NCI-H187 treated with DMSO at 0.1 percent for 48 hours (cell line): ENCODE measurements at regions not wholly inside any gene's neighbourhood (a gene's known extent, or its start where the extent isn't known, plus 50 kb on each side); places are given as distances from the start of the nearest gene placed in this dataset.
"Not testable (repeated sequence)": the region's sequence is repeated elsewhere in the genome, so short reads cannot be mapped to it uniquely, and the experiment has no call there.

Experiments
- DNase-seq: peaks from one replicate; lab custom pipeline; 2025; lab: John Stamatoyannopoulos, UW

DNA sequence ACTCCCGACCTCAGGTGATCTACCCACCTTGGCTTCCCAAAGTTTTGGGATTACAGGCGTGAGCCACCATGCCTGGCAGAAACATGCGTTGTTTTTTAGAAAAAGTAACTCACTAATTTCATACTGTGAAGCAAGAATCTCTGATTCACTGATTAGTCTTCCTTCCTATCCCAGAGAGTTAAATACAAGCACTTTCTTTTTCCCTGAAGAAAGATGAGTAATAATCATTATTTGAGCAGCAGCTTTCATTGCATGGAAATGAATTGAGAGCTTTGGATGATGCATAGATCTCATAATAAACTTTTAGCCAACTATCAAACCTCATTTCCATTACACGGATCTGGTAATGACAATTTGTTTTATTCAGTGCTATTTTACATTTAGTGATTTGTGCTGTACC is 892.5 kb upstream of the EYS start:
- no peak for DNase-seq

DNA sequence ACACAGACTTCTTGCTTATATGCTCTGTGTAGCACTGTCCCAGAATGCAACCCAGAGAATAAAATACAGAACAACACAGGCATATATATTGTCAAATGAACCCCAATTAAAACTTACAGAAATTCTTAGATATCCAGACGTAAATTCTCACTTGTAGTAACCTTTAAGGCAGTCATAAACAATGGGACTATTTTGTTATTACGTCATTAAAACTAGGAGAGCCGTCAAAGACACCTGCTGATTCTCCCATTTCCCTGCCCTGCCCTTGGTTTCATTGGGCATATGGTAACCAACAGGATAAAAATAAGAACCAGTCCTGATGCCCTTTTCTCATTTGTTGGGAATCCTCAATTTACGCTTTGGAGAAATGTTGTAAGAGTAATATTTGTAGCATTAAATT is 871.3 kb upstream of the EYS start:
- DNase-seq = no peak

DNA sequence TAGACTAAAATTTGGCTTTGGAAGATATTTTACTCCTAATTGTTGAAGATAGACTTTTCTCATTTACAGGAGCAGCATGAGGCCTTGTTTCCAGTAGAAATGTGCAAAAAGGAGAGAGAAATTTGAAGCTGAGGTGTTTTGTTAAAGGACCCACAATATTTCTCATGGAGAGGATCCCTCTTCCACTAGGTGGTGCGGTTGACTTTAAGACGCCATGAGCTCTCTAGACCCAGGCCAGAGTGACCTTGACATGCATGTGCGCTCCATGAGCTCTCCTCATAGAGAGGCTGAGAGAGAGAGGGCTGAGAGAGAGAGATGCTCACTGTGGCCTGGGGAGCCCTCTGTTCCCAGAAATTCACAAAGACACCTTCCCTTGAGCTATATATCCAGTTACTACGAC is 861.2 kb upstream of the EYS start:
- DNase-seq = no peak

DNA sequence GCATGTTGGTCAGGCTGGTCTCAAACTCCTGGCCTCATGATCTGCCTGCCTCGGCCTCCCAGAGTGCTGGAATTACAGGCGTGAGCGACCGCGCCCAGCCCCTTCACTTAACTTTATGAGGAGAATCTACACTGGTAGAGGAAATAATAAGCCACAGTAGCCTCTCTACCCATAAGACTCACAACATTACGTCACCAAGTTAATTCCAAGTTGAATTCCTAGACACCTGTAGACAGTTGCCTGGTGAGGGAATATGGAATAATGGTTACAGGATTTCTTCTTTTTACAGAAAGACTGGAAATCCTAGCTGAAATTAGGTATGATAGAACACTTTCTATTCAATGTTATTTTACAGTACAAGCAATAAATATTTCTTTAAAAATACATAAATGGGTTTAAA is 854.5 kb upstream of the EYS start:
- DNase-seq = no peak

DNA sequence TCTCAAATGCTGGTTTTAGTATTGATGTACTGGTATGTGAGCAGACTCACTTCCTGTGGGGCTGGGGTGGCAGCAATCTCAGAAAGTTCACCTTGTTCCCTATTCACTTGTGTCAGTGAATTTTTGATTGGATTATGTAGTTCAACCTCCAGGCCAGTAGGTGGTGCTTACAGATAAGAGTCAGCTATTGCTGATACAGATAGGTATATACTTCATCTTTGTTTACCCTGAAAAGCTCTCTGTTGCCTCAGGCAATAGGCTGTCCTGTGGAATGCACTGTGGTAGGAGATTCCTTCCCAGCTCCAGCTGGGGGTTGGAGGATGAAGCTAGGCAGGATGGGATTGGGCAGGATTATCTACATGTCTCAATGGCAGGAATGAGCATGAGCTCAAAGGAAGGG is 851.2 kb upstream of the EYS start:
- no peak for DNase-seq

DNA sequence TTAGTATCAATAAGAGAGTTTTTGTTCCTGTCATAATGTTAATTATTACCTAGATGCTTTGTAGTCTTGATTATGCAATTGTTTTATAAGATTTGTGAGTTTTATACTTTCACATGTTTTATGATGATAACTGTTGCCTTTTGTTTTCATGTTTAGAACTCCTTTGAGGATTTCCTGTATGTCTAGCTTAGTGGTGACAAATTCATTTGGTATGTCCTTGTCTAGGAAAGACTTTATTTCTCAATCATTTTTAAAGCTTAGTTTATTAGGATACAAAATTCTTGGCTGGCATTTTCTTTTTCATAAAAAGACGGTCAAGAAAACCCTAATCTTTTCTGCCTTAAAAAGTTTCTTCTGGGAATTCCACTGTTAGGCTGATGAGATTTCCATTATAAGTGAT is 849.9 kb upstream of the EYS start:
- DNase-seq = no peak

DNA sequence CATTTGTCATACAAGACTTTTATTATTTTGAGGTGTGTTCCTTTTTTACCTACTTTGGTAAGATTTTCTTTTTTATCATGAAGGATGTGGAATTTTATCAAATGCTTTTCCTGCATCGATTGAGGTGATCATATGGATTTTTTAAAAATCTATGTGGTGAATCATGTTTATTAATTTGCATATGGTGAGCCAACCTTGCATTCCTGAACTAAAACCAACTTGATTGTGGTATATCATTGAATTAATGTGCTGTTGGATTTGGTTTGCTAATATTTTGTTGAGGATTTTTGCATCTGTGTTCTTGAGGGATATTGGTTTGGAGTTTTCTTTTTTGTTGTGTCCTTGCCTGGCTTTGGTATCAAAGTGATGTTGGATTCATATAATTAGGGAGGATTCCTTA is 848.1 kb upstream of the EYS start:
- DNase-seq = no peak

DNA sequence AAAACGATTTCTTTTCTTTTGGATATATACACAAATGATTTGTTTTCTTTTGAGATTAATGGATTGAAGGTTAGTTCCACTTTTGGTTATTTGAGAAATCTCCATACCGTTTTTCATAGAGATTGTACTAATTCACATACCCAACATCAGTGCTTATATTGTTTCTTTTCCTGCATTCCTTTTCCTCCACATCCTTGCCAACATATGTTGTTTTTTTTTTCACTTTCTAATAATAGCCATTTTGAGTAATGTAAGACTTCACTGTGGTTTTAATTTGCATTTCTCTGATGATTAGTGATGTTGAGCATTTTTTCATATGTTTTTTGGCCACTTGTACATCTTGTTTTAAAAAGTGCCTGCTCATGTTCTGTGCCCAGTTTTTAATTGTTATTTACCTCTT is 846.4 kb upstream of the EYS start:
- no peak for DNase-seq

DNA sequence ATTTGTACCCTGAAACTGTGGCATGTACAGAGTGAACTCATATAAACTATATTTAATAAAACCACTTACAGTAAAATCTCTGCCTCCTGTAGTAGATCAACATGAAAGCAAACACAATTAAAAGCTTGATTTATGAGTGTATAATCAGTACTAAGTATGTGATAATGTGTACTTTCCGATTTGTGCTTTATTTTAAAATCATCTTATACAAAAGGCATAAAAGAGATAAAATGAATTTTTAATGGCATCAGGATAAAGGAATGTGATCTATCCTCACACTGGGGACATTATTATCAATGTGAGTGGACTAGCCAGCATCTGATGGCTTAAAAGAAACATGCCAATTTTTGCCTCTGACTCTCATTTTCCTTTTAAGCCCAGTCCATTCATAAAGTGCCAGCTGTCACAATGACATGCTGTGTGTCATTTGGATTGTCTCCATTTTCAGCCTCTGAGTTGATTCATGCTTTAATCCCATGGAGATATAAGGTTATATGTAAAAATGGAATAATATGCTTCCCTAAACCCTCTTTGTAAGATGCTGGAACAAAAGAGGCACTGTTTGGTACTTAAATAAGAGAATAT is 831.6 kb upstream of the EYS start:
- DNase-seq = no peak

DNA sequence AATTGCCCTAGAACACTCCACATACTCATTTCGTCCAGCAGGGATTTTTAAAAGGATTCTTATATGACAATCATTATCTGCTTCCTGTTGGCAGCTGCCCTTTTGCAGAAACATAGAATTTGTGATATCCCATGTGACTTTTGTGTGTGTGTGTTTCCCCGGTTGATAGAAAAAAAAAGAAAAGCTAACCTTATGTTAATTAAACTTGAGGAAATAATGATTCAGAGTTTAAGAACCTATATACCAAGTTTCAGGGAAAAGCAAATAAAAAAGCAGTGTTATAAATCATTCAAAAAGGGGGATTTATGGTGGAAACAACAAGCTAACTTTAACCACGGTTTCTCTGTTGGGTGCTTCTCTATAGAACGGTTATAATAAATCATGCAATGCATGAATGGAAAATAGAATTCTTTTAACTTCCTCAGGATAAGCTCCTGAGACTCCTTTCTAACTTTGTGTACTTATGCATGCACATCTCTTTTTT is 826.9 kb upstream of the EYS start:
- no peak for DNase-seq

DNA sequence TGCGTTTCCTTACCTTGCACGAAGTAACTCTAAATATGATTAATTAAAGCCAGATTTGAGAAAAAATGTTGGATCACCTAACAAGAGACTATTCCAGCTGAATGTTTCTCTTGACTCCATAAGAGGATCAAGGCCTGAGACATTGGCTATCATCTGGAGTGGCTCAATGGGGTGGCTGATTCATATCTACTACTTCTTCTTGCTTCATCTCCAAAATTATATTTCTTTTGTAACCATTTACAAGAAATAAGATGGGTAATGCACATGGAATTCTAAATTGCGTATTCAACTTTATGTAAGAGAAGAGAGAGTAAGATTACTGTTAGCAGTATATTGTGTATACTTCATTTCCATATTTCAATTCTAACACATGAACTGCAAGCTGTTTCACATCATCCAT is 819.0 kb upstream of the EYS start:
- DNase-seq = no peak

DNA sequence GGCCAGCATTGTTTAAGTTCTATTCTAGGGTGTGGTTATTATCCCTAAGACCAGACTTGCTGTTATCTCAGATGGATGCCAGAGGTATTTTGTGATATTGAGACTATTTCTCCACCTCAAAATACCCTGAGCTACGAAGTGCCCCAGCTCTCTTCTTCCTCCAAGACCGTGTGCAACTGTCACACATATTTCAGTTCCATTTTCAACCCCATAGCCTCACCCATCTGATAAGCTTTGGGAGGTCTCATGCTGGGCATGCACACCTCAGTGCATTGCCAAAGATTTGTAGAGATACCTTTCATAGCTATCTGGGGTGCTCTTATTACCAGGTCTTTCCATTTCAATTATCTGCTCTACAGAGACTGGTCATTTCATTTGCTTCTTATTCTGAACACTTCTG is 815.8 kb upstream of the EYS start:
- no peak for DNase-seq

DNA sequence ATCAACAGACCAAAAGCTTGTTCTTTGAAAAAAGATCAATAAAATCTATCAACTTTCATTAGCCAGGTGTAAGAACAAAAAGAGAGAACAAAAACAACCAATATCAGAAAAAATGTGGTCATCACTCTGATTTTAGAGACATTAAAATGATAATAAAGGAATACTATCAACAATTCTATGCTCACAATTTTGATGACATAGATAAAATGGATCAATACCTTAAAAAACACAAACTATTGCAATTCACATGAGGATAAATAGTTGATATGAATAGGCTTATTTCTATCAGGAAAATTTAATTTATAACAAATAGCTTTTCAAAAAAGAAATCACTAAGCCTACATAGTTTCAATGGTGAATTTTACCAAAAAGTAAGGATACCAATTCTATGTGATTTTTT is 809.4 kb upstream of the EYS start:
- no peak for DNase-seq

DNA sequence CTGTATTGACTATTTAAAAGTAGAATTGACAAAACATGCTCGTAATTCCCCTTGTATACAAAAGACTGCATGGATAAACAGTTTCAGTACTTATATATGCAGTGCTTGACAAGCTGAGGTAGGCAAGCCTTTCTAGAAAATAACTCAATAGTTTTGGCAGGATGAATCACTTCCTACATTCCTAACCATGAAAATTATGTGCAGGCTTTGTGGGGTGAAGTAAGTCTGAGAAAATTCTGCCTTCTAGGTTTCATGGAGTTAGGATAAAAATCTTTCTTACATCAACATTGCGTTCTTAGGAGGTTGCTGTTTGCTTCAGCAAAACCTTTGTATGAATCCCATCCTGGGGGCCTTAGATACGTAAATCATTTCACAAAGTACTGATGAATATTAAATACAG is 801.4 kb upstream of the EYS start:
- DNase-seq = no peak

DNA sequence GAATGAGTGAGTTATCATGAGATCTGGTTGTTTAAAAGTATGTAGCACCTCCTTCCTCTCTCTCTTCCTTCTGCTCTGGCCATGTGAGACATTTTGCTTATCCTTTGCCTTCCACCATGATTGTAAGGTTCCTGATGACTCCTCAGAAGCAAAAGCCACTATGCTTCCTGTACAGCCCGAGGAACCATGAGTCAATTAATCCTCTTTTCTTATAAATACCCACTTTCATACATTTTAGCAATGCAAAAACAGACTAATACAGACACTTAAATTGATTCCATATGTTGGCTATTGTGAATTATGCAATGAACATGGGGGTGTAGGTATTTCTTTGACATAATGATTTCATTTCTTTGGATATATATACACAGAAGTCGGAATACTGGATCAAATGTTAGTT is 792.8 kb upstream of the EYS start:
- DNase-seq = no peak

DNA sequence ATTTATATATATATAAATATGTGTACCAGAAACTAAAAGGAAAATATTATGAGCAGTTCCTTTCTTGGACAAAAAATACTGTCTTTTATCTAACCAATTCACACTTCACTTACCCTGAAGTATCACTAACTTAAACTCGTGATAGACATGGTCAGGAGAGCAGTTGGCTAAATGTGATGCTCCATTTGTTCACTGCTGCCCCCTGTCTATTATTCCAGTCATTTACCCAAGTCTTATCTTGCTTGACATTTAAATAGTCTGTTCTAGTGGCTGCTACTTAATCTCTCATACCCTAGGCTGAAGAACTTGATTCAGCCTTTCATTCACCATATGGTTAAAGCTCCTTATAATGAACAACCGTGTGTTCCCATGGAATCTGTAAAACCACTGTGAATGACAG is 789.6 kb upstream of the EYS start:
- no peak for DNase-seq

DNA sequence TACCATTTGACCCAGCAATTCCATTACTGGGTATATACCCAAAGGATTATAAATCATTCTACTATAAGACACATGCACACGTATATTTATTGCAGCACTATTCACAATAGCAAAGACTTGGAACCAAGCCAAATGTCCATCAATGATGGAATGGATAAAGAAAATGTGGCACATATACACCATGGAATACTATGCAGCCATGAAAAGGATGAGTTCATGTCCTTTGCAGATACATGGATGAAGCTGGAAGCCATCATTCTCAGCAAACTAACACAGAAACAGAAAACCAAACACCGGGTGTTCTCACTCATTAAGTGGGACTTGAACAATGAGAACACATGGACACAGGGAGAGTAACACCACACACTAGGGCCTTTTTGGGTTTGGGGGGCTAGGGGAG is 787.6 kb upstream of the EYS start:
- DNase-seq = not testable (repeated sequence)

DNA sequence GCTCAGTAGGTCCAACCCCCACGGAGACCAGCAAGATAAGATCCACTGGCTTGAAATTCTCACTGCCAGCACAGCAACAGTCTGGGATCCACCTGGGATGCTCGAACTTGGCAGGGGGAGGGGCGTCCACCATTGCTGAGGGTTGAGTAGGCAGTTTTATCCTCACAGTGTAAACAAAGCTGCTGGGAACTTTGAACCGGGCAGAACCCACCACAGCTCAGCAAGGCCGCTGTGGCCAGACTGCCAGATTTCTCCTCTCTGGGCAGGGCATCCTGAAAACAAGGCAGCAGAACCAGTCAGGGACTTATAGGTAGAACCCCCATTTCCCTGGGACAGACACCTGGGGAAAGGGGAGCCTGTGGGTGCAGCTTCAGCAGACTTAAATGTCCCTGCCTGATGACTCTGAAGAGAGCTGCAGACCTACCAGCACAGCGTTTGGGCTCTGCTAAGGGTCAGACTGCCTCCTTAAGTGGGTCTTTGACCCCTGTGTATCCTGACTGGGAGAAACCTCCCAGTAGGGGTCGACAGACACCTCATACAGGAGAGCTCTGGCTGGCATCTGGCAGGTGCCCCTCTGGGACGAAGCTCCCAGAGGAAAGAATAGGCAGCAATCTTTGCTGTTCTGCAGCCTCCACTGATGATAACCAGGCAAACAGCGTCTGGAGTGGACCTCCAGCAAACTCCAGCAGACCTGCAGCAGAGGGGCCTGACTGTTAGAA is 782.4 kb upstream of the EYS start:
- DNase-seq = no peak

DNA sequence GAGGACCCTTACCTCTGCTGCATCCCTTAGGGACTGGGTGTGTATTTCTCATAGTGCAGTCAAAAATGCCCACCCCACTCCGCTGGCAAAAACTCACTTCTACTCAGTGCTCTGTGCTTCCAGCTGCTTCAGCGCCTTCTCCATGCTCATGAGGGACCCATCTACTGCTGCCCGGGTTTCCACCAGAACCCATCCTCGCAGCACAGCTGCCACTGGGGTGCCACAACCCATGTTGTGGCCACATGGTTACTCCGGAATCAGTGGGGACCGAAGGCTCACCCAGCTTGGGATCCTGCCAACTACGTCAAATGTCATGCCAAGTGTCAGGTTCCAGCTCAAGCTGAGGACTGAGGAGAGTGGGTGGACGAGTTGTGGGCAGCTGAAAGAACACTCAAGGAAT is 774.2 kb upstream of the EYS start:
- DNase-seq = no peak

DNA sequence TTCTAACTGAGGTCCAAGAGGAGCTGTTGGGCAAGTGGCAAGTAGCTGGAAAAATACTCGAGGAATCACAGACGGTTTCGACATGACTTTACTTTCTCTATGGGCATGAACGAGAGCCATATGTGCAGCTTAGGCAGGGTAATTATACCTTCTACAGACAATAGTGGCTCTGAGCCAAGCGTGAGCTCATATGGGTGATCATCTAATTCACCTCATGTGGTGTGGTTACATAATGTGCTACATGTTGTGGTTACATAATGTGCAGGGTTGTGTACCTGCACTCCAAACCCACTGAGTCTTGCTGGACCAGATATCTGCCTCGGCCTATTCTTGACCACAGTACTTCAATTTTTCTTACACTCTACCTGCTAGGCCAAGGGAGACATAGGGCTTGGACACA is 771.7 kb upstream of the EYS start:
- no peak for DNase-seq

DNA sequence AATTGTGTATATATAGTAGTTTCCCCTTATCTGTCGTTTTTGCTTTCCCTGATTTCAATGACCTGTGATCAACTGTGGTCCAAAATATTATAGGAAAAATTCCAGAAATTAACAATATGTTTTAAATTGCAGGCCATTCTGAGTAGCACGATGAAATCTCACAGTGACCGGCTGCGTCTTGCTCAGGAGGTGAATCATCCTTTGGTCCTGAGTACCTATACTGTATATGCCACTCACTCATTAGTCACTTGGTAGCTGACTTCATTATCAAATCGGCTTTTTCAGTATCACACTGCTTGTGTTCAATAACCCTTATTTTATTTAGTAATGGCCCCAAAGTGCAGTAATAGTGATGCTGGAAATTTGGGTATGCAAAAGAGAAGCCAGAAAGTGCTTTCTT is 728.3 kb upstream of the EYS start:
- DNase-seq = no peak

DNA sequence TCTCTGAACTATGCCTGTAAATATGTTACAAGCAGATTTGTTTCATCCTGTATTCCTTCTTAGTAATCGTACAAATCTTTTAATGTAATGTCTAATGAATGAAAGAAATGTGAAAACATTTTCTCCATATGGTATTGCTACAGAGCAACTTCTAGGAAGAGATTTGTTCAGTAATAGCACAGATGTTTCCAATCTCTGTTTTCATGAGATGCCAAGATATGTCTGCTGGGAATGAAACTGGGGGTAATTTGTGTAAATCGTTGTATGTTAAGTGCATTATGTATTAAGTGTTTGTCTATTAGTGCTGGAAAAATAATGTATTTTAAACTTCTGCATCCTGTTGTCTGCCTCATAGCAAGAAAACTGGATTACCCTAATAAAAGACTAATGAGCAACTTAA is 722.2 kb upstream of the EYS start:
- no peak for DNase-seq

DNA sequence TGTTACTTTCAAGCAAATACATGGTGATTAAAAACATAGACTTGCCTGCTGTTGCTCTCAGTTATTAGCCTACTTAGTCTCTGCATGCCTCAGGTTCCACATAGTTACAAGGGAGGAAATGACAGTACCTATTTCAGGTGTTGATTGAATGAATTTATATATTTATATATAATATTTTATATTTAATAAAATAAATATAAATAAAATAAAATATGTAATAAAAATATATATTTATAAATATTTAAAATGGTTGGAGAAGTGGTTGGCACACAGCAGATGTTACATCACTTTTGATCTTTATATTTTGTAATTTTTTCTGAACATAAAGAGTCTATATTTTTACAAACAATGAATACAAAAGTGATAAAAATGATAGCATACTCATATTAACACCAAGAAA is 716.0 kb upstream of the EYS start:
- no peak for DNase-seq

DNA sequence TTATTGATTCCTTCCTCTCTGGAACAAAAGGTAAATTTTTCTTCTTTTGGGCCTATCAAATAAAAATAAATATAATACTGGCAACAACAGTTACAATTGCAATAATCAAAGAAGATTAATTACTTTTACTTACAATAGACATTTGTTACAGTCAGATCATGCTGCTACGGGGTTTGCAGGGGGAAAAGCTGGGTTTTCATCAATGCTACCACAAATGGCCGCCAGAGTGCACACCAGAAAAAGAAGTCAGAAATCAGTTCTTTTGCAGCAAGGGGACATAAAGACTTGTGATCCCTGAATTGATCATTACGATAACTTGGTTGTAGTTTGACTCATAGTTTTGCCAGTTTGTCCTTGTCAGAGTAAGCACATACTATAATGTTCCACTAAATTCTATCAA is 714.5 kb upstream of the EYS start:
- no peak for DNase-seq
